NCI-H1092 treated with DMSO at 0.1 percent for 48 hours (cell line): ENCODE measurements at regions not wholly inside any gene's neighbourhood (a gene's known extent, or its start where the extent isn't known, plus 50 kb on each side); places are given as distances from the start of the nearest gene placed in this dataset.

Experiments
- DNase-seq: peaks from one replicate; lab custom pipeline; 2025; lab: John Stamatoyannopoulos, UW

- DNase-seq = peak; percentile 2
These were observed 1895.6 kb upstream of the PRR20A start for GRCh38 chr13:55245005-55245644.

DNA sequence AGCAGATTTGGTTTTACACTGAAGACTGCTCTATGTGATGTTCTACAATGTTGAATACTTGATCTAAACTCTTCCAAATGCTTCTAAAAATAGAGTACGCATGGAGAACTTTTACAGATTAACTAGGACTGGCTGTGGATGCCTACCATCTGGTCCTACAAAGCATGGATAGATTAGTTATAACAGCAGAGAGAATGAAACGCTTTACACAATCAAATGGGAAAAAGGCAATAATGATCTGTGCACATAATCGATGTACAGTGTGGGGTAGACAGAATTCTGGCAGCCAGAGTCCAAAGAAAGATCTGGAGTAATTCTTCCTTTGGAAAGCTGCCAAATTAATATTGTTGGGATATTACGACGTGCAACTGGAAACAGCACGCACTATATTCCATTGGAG, 1885.5 kb upstream of the PRR20A start:
- DNase-seq = no peak

DNA sequence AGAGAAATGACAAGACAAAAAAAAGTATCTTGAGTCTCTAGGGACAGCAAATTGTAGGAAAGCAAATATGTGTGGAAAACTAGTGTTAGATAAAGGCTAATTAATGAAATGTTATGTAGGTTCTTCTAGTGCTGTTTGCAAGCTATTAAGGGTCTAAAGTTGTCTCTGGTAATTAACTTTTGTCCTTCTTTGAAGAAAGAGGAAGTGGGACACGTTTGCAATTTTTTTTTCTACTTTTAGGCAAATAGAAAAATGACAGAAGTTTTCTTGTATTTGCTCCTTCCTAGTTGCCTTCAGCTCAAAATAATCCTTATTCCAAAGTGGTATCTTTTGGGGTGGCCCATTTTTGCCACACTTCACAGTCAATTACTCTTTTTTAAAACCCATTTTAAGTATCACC, 1877.7 kb upstream of the PRR20A start:
- DNase-seq = no peak

GRCh38 chr13:55266644-55267043, 1874.1 kb upstream of the PRR20A start:
- DNase-seq = no peak

GRCh38 chr13:55298201-55298600, 1842.5 kb upstream of the PRR20A start:
- no peak for DNase-seq

- DNase-seq = no peak
These were observed 1838.2 kb upstream of the PRR20A start for GRCh38 chr13:55302568-55302967.

GRCh38 chr13:55307909-55308308, 1832.8 kb upstream of the PRR20A start:
- DNase-seq = no peak

DNA sequence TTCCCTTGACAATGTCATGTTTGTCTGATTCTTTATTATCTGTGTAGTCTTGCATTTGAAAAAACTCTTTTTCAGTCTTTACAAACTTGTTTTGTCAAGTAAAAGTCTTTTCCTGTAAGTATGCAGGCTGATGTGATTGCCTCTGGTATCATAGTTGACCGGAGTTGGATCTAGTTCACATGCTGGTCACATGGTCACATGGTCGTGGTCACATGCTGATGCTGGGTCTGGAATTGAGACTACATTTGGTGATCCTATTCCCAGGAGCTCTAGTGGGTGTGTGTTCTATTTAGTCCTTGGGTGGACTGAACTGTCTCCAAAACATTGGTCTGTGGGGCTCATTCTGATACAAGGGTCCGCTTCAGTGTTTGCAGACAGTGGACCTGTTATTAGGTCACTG, 1798.8 kb upstream of the PRR20A start:
- DNase-seq = no peak

- DNase-seq = no peak
These were observed 1795.5 kb upstream of the PRR20A start for GRCh38 chr13:55345224-55345623.

DNA sequence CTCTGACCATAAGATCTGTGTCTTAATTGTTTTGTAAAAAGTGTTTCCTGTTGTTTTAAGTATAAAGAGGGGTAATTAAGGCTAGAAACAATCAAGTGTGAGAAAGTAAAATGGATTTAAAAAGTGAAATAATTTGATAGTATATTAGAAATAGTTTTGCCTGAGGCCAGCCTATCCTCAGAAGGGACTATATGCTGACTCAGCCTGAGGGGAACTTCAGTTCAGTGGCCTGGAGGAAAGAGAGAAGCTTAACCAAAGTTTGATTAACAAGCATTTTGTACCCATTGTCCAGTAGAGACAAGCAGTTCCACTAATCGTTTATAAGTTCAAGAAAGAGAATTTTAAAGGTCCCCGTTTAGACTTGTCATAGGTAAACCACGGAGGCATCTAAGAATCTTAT, 1793.2 kb upstream of the PRR20A start:
- DNase-seq = no peak

DNA sequence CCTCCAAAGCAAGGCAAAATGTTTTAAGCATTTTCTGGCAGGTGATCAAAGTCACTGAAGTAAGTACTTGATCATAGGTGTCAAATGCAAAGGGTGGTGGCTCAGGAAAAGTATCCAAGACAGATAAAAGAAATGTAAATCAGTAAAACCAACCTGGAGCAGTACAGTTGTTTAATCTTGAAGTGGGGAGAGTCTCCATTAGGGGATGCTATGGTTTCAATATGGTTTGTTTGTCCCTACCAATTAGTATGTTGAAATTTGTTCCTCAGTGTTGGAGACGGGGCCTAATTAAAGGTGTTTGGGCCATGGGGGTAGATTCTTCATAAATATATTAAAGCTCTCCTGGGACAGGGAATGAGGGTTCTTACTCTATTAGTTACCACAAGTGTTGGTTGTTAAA, 1781.7 kb upstream of the PRR20A start:
- no peak for DNase-seq

GRCh38 chr13:55361141-55361540, 1779.6 kb upstream of the PRR20A start:
- no peak for DNase-seq

DNA sequence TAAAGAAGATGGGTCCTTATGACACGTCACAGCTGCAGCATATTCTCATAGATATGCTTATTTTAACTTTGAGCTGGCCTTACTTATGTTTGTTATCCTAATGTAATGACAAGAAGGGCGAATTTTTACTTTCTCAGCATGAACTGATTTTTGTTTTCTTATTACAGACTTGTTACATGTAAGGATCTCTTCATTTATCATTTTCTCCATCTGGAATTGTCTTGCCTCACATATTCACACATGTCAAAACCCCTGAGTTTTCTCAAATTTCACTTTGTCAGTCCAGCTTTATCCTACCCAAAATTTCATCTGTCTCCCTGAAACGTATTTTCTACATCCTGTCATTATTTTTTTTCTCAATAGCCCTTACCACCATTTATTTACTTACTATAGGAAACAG, 1774.0 kb upstream of the PRR20A start:
- DNase-seq = no peak

GRCh38 chr13:55394470-55394869, 1746.2 kb upstream of the PRR20A start:
- DNase-seq = no peak

GRCh38 chr13:55402870-55403269, 1737.8 kb upstream of the PRR20A start:
- no peak for DNase-seq

GRCh38 chr13:55403887-55404487, 1736.7 kb upstream of the PRR20A start:
- no peak for DNase-seq

GRCh38 chr13:55410398-55411330, 1730.1 kb upstream of the PRR20A start:
- no peak for DNase-seq

DNA sequence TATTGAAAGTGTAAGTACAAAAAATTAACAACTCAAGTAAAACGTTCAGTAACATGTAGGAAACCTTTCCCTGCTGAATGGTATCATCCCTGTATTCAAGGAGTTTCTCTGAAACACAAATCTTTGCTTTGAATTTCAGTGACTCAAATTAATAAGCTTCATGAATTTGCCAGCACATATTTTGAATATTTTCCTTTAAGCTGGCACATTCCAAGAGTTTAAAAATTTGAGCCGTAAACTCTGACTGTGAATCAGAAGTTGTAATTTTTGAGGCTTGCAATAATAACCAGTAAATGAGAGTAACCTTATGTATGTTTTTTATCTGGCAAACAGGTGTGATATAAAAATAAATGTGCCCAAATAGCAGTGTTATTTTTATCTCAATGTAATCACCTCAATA, 1722.6 kb upstream of the PRR20A start:
- DNase-seq = no peak

GRCh38 chr13:55432814-55433213, 1707.9 kb upstream of the PRR20A start:
- DNase-seq = no peak

DNA sequence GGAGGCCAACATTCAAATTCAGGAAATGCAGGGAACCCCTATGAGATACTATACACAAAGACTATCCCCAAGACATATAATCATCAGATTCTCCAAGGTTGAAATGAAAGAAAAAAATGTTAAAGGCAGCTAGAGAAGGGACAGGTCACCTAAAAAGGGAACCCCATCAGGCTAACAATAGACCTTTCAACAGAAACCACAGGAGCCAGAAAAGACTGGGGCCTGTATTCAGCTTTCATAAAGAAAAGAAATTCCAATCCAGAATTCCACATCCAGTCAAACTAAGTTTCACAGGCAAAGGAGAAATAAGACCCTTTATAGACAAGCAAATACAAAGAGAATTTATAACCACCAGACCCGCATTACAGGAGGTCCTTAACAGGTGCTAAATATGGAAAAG, 1703.6 kb upstream of the PRR20A start:
- no peak for DNase-seq

DNA sequence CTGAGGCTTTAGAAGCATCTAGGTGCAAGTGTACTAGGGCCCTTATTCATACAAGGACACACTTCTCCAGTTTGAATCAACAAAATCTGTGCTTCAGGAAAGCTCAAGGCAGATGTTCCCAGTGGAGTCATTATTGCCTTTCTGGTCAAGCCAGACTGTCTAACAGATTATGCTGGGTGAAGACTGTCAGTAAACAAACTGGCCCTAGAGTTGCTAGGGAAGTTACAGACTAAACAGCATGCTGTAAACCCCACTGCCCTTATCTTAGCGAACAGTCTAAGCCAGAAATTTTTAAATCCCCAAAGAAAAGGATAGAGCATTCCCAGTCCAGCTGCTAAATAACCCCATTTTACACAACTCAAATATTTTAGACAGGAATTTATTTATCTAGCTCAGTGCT, 1701.3 kb upstream of the PRR20A start:
- peak; percentile 4 for DNase-seq

- no peak for DNase-seq
These were observed 1700.1 kb upstream of the PRR20A start for GRCh38 chr13:55440465-55441085.

DNA sequence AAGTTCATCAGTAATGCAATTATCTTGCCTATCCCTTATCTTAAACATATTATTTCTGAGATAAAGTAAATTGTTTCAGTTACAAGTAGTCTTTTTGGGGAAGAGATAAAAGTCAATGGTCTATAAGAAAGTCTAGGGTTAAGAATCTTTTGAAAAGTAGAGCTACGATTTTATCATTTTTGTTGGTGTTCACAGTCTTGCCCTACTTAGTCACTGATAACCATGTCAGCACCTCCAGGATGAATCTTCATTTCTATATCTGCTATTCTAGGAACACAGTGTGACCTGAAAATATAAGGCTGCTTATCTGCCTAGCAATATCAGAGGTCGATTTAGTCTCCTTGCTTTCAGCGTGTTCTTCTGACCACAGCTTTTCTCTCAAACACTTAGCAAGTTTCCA, 1676.5 kb upstream of the PRR20A start:
- DNase-seq = no peak
